ENCODE measurements at regions not wholly inside any gene's neighbourhood (a gene's known extent, or its start where the extent isn't known, plus 50 kb on each side); places are given as distances from the start of the nearest gene placed in this dataset.

DNA sequence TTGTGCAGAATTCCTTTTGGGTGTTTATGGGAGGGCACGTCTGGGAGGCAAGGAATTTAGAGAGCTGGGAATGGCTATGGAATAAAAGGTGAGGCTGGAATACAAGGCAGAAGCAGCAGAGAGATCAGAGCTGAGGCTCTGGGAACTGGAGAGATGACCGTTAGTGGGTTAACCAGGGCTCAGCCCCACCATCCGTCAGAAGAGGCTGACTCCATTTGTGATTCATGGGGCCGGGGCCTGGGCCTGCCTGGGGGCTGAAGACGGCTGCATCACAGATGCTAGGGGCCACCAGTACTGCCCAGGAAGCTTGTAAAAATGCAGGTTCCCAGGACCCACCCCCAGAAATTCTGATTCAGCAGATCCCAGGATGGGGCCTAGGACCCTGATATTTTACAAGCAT lies 398.1 kb downstream of the MED13L start:
- TF ChIP-seq ZNF644 (tag; IDR thresholded peaks at IDR 0.05; ENCODE audit: low read depth) (no peak), POLR2A (conservative IDR thresholded peaks at IDR 0.05) (no peak), MECOM (CRISPR knock-in tag; IDR thresholded peaks at IDR 0.05) (no peak), SMAD1 (IDR thresholded peaks at IDR 0.05; ENCODE audit: low read depth, low read length, partially characterized antibody) (no peak), FOXM1 (IDR thresholded peaks at IDR 0.05; ENCODE audit: low read depth) (no peak), FOXM1 (CRISPR knock-in tag; IDR thresholded peaks at IDR 0.05; ENCODE audit: low read depth) (no peak), POLR2G (IDR thresholded peaks at IDR 0.05; ENCODE audit: low read depth, low read length) (no peak), POLR3A (IDR thresholded peaks at IDR 0.05; ENCODE audit: borderline replicate concordance, extremely low read depth, insufficient read depth, insufficient read length) (no peak), ZNF274 (IDR thresholded peaks at IDR 0.05; ENCODE audit: borderline replicate concordance, low read depth, low read length) (no peak), NFYB (IDR thresholded peaks at IDR 0.05; ENCODE audit: extremely low read depth, insufficient read length) (no peak), TCF7L2 (IDR thresholded peaks at IDR 0.05; ENCODE audit: low read depth, low read length) (no peak), NFATC3 (IDR thresholded peaks at IDR 0.05) (no peak), EZH2 (IDR thresholded peaks at IDR 0.05; ENCODE audit: borderline replicate concordance, low read depth, low read length) (no peak), PML (IDR thresholded peaks at IDR 0.05; ENCODE audit: low read length) (no peak)
- TF ChIP-seq, protein P1, sequence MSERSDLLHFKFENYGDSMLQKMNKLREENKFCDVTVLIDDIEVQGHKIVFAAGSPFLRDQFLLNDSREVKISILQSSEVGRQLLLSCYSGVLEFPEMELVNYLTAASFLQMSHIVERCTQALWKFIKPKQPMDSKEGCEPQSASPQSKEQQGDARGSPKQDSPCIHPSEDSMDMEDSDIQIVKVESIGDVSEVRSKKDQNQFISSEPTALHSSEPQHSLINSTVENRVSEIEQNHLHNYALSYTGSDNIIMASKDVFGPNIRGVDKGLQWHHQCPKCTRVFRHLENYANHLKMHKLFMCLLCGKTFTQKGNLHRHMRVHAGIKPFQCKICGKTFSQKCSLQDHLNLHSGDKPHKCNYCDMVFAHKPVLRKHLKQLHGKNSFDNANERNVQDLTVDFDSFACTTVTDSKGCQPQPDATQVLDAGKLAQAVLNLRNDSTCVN (CRISPR knock-in tag; IDR thresholded peaks at IDR 0.05): no peak
- TF ChIP-seq, protein P2, sequence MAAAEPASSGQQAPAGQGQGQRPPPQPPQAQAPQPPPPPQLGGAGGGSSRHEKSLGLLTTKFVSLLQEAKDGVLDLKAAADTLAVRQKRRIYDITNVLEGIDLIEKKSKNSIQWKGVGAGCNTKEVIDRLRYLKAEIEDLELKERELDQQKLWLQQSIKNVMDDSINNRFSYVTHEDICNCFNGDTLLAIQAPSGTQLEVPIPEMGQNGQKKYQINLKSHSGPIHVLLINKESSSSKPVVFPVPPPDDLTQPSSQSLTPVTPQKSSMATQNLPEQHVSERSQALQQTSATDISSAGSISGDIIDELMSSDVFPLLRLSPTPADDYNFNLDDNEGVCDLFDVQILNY (CRISPR knock-in tag; IDR thresholded peaks at IDR 0.05): no peak
- TF ChIP-seq, protein P3, sequence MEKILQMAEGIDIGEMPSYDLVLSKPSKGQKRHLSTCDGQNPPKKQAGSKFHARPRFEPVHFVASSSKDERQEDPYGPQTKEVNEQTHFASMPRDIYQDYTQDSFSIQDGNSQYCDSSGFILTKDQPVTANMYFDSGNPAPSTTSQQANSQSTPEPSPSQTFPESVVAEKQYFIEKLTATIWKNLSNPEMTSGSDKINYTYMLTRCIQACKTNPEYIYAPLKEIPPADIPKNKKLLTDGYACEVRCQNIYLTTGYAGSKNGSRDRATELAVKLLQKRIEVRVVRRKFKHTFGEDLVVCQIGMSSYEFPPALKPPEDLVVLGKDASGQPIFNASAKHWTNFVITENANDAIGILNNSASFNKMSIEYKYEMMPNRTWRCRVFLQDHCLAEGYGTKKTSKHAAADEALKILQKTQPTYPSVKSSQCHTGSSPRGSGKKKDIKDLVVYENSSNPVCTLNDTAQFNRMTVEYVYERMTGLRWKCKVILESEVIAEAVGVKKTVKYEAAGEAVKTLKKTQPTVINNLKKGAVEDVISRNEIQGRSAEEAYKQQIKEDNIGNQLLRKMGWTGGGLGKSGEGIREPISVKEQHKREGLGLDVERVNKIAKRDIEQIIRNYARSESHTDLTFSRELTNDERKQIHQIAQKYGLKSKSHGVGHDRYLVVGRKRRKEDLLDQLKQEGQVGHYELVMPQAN (IDR thresholded peaks at IDR 0.05; ENCODE audit: borderline replicate concordance): no peak
- TF ChIP-seq, protein P4, sequence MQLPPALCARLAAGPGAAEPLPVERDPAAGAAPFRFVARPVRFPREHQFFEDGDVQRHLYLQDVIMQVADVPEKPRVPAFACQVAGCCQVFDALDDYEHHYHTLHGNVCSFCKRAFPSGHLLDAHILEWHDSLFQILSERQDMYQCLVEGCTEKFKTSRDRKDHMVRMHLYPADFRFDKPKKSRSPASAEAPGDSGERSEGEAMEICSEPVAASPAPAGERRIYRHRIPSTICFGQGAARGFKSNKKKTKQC (CRISPR knock-in tag; IDR thresholded peaks at IDR 0.05): no peak
- Histone ChIP-seq H3K79me2 (ENCODE audit: control insufficient read depth, insufficient read depth, low read length) (no peaks in the 10 kb centered on the region), H4K20me1 (replicated peaks; ENCODE audit: control insufficient read depth, insufficient read depth, low read length) (no peaks in the 10 kb centered on the region), H3K9me1 (ENCODE audit: control insufficient read depth, insufficient read depth, low read length) (no peaks in the 10 kb centered on the region), H3K27me3 (ENCODE audit: control insufficient read depth in 2 of 2, insufficient read depth in 2 of 2, low read length in 2 of 2) (peaks cover 0 to 6% of the 10 kb centered on the region in 2 experiments; a peak in 1 of 5 replicates), H3K9me3 (replicated peaks; ENCODE audit: control insufficient read depth, insufficient read depth, low read depth, low read length) (no peaks in the 10 kb centered on the region), H3K9ac (ENCODE audit: insufficient read depth in 1 of 2, low read depth in 2 of 2, low read length in 2 of 2) (no peak overlapping the region), H2AFZ (ENCODE audit: low read depth, low read length) (no peak overlapping the region), H3K27ac (ENCODE audit: extremely low read depth, low read depth, low read length) (no peak overlapping the region), H3K4me3 (no peak overlapping the region), H3K4me1 (replicated peaks in 1 of 2; ENCODE audit: control insufficient read depth in 2 of 2, insufficient read depth in 2 of 2, low read length in 2 of 2) (no peaks in the 10 kb centered on the region), H3K36me3 (ENCODE audit: control insufficient read depth, insufficient read depth, low read length) (no peaks in the 10 kb centered on the region), H3K4me2 (ENCODE audit: insufficient read depth, low read length) (no peak overlapping the region)
- ChIA-PET CTCF (ENCODE audit: low intra/inter-chr PET ratio) (no interaction called here), POLR2A (interaction anchor here (0.8 kb wide), 2 partner anchors 9 to 12 kb away, joined by 3 to 4 read pairs; no protein-coding TSS in a partner anchor)
- no peak for ATAC-seq
- no peak for FAIRE-seq
- DNase-seq (ENCODE audit: extremely low read depth in 1 of 4, low spot score in 3 of 4): no peak
- WGBS (ENCODE audit: insufficient coverage, low coverage, missing lambda C conversion rate): 0% methylated on average over 5 of the region's 5 CpGs
- no TSS peak for BruUV-seq (replicated peaks)
- in situ Hi-C loops (cut with MboI): no loop called here
- intact Hi-C loops (cut with micrococcal nuclease): no loop called here

Measured in K562 (cell line).